Stimulated activated CD8-positive, alpha-beta memory T cell treated with anti-CD3 and anti-CD28 coated beads, Interleukin-7, amount 100 ng/mL, for 1 hour (primary cell): ENCODE measurements at regions not wholly inside any gene's neighbourhood (a gene's known extent, or its start where the extent isn't known, plus 50 kb on each side); places are given as distances from the start of the nearest gene placed in this dataset.
"Not testable (repeated sequence)": the region's sequence is repeated elsewhere in the genome, so short reads cannot be mapped to it uniquely, and the experiment has no call there.

Experiments
- DNase-seq, 2 donors: peaks; one replicate each; pipeline ENCODE4 v3.0.0-alpha.2; 2020; ENCODE audit warnings: low read depth in 2 of 2

- not testable (repeated sequence) for DNase-seq
These were observed 71.9 kb upstream of the KCNAB1 start for GRCh38 chr3:156048483-156048882.

GRCh38 chr3:156050918-156051317, 69.5 kb upstream of the KCNAB1 start:
- no peak for DNase-seq

GRCh38 chr3:156051651-156052050, 68.7 kb upstream of the KCNAB1 start:
- no peak for DNase-seq

- DNase-seq: no peak
These were observed 68.3 kb upstream of the KCNAB1 start for GRCh38 chr3:156052115-156052514.

- no peak for DNase-seq
These were observed 60.4 kb upstream of the KCNAB1 start for GRCh38 chr3:156059950-156060501.

GRCh38 chr3:156068151-156068550, 52.2 kb upstream of the KCNAB1 start:
- not testable (repeated sequence) for DNase-seq

GRCh38 chr3:156070028-156070427, 50.4 kb upstream of the KCNAB1 start:
- DNase-seq: no peak
